Middle frontal gyrus (tissue), 1 donor: ENCODE measurements at regions not wholly inside any gene's neighbourhood (a gene's known extent, or its start where the extent isn't known, plus 50 kb on each side); places are given as distances from the start of the nearest gene placed in this dataset.

Experiments used
- DNase-seq: peaks from one replicate; pipeline ENCODE4 v3.0.0-alpha.2; 2015; ENCODE audit warnings: low spot score; ENCODE audit errors: extremely low spot score

GRCh38 chr5:71945436-71945835 lies 161.8 kb upstream of the MAP1B start:
- no peak for DNase-seq

- no peak for DNase-seq
These were observed 160.8 kb upstream of the MAP1B start for GRCh38 chr5:71946343-71947030.

GRCh38 chr5:71948206-71948605 lies 159.1 kb upstream of the MAP1B start:
- no peak for DNase-seq

- no peak for DNase-seq
These were observed 157.5 kb upstream of the MAP1B start for GRCh38 chr5:71949772-71950171.

- no peak for DNase-seq
These were observed 153.4 kb upstream of the MAP1B start for GRCh38 chr5:71953866-71954265.

GRCh38 chr5:71954329-71954728 lies 152.9 kb upstream of the MAP1B start:
- no peak for DNase-seq

GRCh38 chr5:71955723-71956122 lies 151.6 kb upstream of the MAP1B start:
- no peak for DNase-seq

GRCh38 chr5:71957292-71957898 lies 149.9 kb upstream of the MAP1B start:
- no peak for DNase-seq

GRCh38 chr5:71960195-71960594 lies 147.1 kb upstream of the MAP1B start:
- DNase-seq, result no peak

- DNase-seq, result no peak
These were observed 145.5 kb upstream of the MAP1B start for GRCh38 chr5:71961786-71962185.

GRCh38 chr5:71969460-71969859 lies 137.8 kb upstream of the MAP1B start:
- DNase-seq, result no peak

GRCh38 chr5:71971862-71972261 lies 135.4 kb upstream of the MAP1B start:
- no peak for DNase-seq

GRCh38 chr5:71972777-71973473 lies 134.3 kb upstream of the MAP1B start:
- DNase-seq, result no peak

- no peak for DNase-seq
These were observed 133.7 kb upstream of the MAP1B start for GRCh38 chr5:71973563-71973962.

- no peak for DNase-seq
These were observed 133.1 kb upstream of the MAP1B start for GRCh38 chr5:71974165-71974564.

- no peak for DNase-seq
These were observed 132.7 kb upstream of the MAP1B start for GRCh38 chr5:71974622-71975021.

- no peak for DNase-seq
These were observed 130.8 kb upstream of the MAP1B start for GRCh38 chr5:71976449-71976848.

- DNase-seq, result no peak
These were observed 130.0 kb upstream of the MAP1B start for GRCh38 chr5:71977311-71977710.

GRCh38 chr5:71978216-71978615 lies 129.1 kb upstream of the MAP1B start:
- DNase-seq, result no peak

GRCh38 chr5:71982717-71983395 lies 124.4 kb upstream of the MAP1B start:
- no peak for DNase-seq

GRCh38 chr5:71986101-71986500 lies 121.2 kb upstream of the MAP1B start:
- DNase-seq, result no peak

- no peak for DNase-seq
These were observed 118.5 kb upstream of the MAP1B start for GRCh38 chr5:71988808-71989207.
